ENCODE measurements at regions not wholly inside any gene's neighbourhood (a gene's known extent, or its start where the extent isn't known, plus 50 kb on each side); places are given as distances from the start of the nearest gene placed in this dataset.
A peak's percentile ranks its signal among the peaks of the same experiment; 100 is the strongest.
"Not testable (repeated sequence)": the region's sequence is repeated elsewhere in the genome, so short reads cannot be mapped to it uniquely, and the experiment has no call there.

GRCh38 chr3:75118779-75119178 is 504.3 kb upstream of the CNTN3 start:
- no peak for DNase-seq (ENCODE audit: low read depth in 1 of 2, low spot score in 1 of 2)

GRCh38 chr3:75126556-75126955 is 512.1 kb upstream of the CNTN3 start:
- DNase-seq (ENCODE audit: low read depth in 1 of 2, low spot score in 1 of 2) = no peak

GRCh38 chr3:75129101-75129500 is 514.6 kb upstream of the CNTN3 start:
- no peak for DNase-seq (ENCODE audit: low read depth in 1 of 2, low spot score in 1 of 2)

GRCh38 chr3:75136100-75136897 is 521.8 kb upstream of the CNTN3 start:
- no peak for DNase-seq (ENCODE audit: low read depth in 1 of 2, low spot score in 1 of 2)

GRCh38 chr3:75138345-75138744 is 523.9 kb upstream of the CNTN3 start:
- DNase-seq (ENCODE audit: low read depth in 1 of 2, low spot score in 1 of 2) = no peak

GRCh38 chr3:75140904-75141615 is 523.1 kb upstream of the FRG2C start:
- DNase-seq (ENCODE audit: low read depth in 1 of 2, low spot score in 1 of 2) = no peak

- no peak for DNase-seq (ENCODE audit: low read depth in 1 of 2, low spot score in 1 of 2)
Observed at GRCh38 chr3:75144406-75144805, 519.7 kb upstream of the FRG2C start.

GRCh38 chr3:75171630-75172230 is 492.4 kb upstream of the FRG2C start:
- DNase-seq (ENCODE audit: low read depth in 1 of 2, low spot score in 1 of 2) = no peak

- DNase-seq (ENCODE audit: low read depth in 1 of 2, low spot score in 1 of 2) = no peak
Observed at GRCh38 chr3:75176937-75177336, 487.2 kb upstream of the FRG2C start.

- no peak for DNase-seq (ENCODE audit: low read depth in 1 of 2, low spot score in 1 of 2)
Observed at GRCh38 chr3:75180235-75180944, 483.7 kb upstream of the FRG2C start.

- DNase-seq (ENCODE audit: low read depth in 1 of 2, low spot score in 1 of 2) = no peak
Observed at GRCh38 chr3:75180945-75181298, 483.2 kb upstream of the FRG2C start.

GRCh38 chr3:75188962-75189361 is 475.2 kb upstream of the FRG2C start:
- DNase-seq (ENCODE audit: low read depth in 1 of 2, low spot score in 1 of 2) = no peak

- peak; percentile 6 to 11 for DNase-seq (ENCODE audit: low read depth in 1 of 2, low spot score in 1 of 2)
Observed at GRCh38 chr3:75192146-75192616, 471.9 kb upstream of the FRG2C start.

GRCh38 chr3:75193797-75194196 is 470.3 kb upstream of the FRG2C start:
- DNase-seq (ENCODE audit: low read depth in 1 of 2, low spot score in 1 of 2) = no peak

GRCh38 chr3:75214332-75214731 is 449.8 kb upstream of the FRG2C start:
- not testable (repeated sequence) for DNase-seq (ENCODE audit: low read depth in 1 of 2, low spot score in 1 of 2)

- DNase-seq (ENCODE audit: low read depth in 1 of 2, low spot score in 1 of 2) = no peak
Observed at GRCh38 chr3:75218577-75218976, 445.6 kb upstream of the FRG2C start.

- no peak for DNase-seq (ENCODE audit: low read depth in 1 of 2, low spot score in 1 of 2)
Observed at GRCh38 chr3:75220932-75221331, 443.2 kb upstream of the FRG2C start.

GRCh38 chr3:75224412-75224811 is 439.7 kb upstream of the FRG2C start:
- no peak for DNase-seq (ENCODE audit: low read depth in 1 of 2, low spot score in 1 of 2)

- no peak for DNase-seq (ENCODE audit: low read depth in 1 of 2, low spot score in 1 of 2)
Observed at GRCh38 chr3:75232216-75232615, 431.9 kb upstream of the FRG2C start.

GRCh38 chr3:75235631-75236030 is 428.5 kb upstream of the FRG2C start:
- DNase-seq (ENCODE audit: low read depth in 1 of 2, low spot score in 1 of 2) = no peak

GRCh38 chr3:75237053-75237452 is 427.1 kb upstream of the FRG2C start:
- DNase-seq (ENCODE audit: low read depth in 1 of 2, low spot score in 1 of 2) = no peak

- DNase-seq (ENCODE audit: low read depth in 1 of 2, low spot score in 1 of 2) = no peak
Observed at GRCh38 chr3:75237477-75237876, 426.7 kb upstream of the FRG2C start.
